ENCODE measurements at regions not wholly inside any gene's neighbourhood (a gene's known extent, or its start where the extent isn't known, plus 50 kb on each side); places are given as distances from the start of the nearest gene placed in this dataset.

- TF ChIP-seq CTCF (IDR thresholded peaks at IDR 0.05) (no peak), POLR2A (IDR thresholded peaks at IDR 0.05) (no peak)
Measured at GRCh38 chr17:55642741-55643140, 79.9 kb downstream of the TMEM100 start.
